Coronary artery (tissue), 2 donors: ENCODE measurements at regions not wholly inside any gene's neighbourhood (a gene's known extent, or its start where the extent isn't known, plus 50 kb on each side); places are given as distances from the start of the nearest gene placed in this dataset.
"Not testable (repeated sequence)": the region's sequence is repeated elsewhere in the genome, so short reads cannot be mapped to it uniquely, and the experiment has no call there.

Source experiments
- DNase-seq: peaks from one replicate; pipeline ENCODE4 v3.0.0-alpha.2; 2017; ENCODE audit warnings: low spot score
- H3K27ac ChIP-seq, 2 donors: fragments of 200-600 bp; sonication (generic); one replicate each; pipeline ENCODE4 v1.5.1; 2016 to 2019
- H3K4me3 ChIP-seq: fragments of 200-600 bp; sonication (generic); 2 replicates; pipeline ENCODE4 v1.5.1; 2016; ENCODE audit warnings: mild to moderate bottlenecking, moderate library complexity

GRCh38 chr2:89326455-89326854 is 635.0 kb downstream of the RPIA start:
- not testable (repeated sequence) for H3K4me3 ChIP-seq, H3K27ac ChIP-seq, DNase-seq

- H3K4me3 ChIP-seq, H3K27ac ChIP-seq, DNase-seq: not testable (repeated sequence)
Measured at GRCh38 chr2:89328790-89329189, 637.3 kb downstream of the RPIA start.
